CD4-positive, alpha-beta memory T cell (primary cell): ENCODE measurements at regions not wholly inside any gene's neighbourhood (a gene's known extent, or its start where the extent isn't known, plus 50 kb on each side); places are given as distances from the start of the nearest gene placed in this dataset.
A peak's percentile ranks its signal among the peaks of the same experiment; 100 is the strongest.

Experiments
- CTCF ChIA-PET: fragments of 350-600 bp; sonication (Branson Sonifier 250); formaldehyde crosslinking; loops from one replicate; lab custom pipeline; 2021; ENCODE audit warnings: inconsistent platforms; ENCODE audit not compliant: partially characterized antibody; lab: Charles Lee
- POLR2A ChIA-PET: fragments of 350-600 bp; sonication (Branson Sonifier 250); formaldehyde crosslinking; loops from one replicate; lab custom pipeline; 2021; ENCODE audit not compliant: partially characterized antibody; lab: Charles Lee
- DNase-seq, 5 donors: peaks; one replicate each; pipeline versions ENCODE4 v3.0.0 to v3.0.0-alpha.2; 2020 to 2022; ENCODE audit warnings: mixed read lengths in 1 of 5
- H3K27ac ChIP-seq: one replicate; pipeline ENCODE4 v1.7.0; 2013; ENCODE audit warnings: low read depth, low read length
- H3K27me3 ChIP-seq: 2 replicates; pipeline ENCODE4 v1.7.0; 2013; ENCODE audit warnings: mild to moderate bottlenecking, low read length, moderate library complexity; ENCODE audit not compliant: insufficient read depth
- H3K36me3 ChIP-seq: 2 replicates; pipeline ENCODE4 v1.7.0; 2013; ENCODE audit warnings: mild to moderate bottlenecking, low read length, moderate library complexity; ENCODE audit not compliant: insufficient read depth
- H3K4me1 ChIP-seq: 2 replicates; pipeline ENCODE4 v1.7.0; 2013; ENCODE audit warnings: mild to moderate bottlenecking, low read length, moderate library complexity; ENCODE audit not compliant: insufficient read depth
- H3K4me3 ChIP-seq, 2 donors: one replicate each; pipeline ENCODE4 v1.7.0; 2013; ENCODE audit warnings: low read length in 2 of 2, mild to moderate bottlenecking in 1 of 2
- H3K9me3 ChIP-seq, 2 donors: one replicate each; pipeline ENCODE4 v1.7.0; 2013; ENCODE audit warnings: low read length in 2 of 2, control low read depth in 1 of 2; ENCODE audit not compliant: control insufficient read depth in 1 of 2
- H3K27ac Mint-ChIP-seq, 7 donors: one replicate each; pipeline ENCODE4 v1.8.0; 2020 to 2021; ENCODE audit warnings: mixed read lengths in 7 of 7, mild to moderate bottlenecking in 6 of 7, inconsistent platforms in 3 of 7, moderate library complexity in 3 of 7
- H3K27me3 Mint-ChIP-seq, 2 donors: one replicate each; pipeline ENCODE4 v1.8.0; 2020 to 2021; ENCODE audit warnings: mixed read lengths in 2 of 2
- H3K36me3 Mint-ChIP-seq, 2 donors: one replicate each; pipeline ENCODE4 v1.8.0; 2020 to 2021; ENCODE audit warnings: mixed read lengths in 2 of 2, inconsistent platforms in 1 of 2, mild to moderate bottlenecking in 1 of 2
- H3K4me1 Mint-ChIP-seq, 4 donors: one replicate each; pipeline ENCODE4 v1.8.0; 2020 to 2021; ENCODE audit warnings: mixed read lengths in 4 of 4, mild to moderate bottlenecking in 1 of 4
- H3K4me3 Mint-ChIP-seq, 8 donors: one replicate each; pipeline ENCODE4 v1.8.0; 2020 to 2021; ENCODE audit warnings: mixed read lengths in 8 of 8, mild to moderate bottlenecking in 7 of 8, moderate library complexity in 6 of 8, inconsistent platforms in 3 of 8
- H3K9me3 Mint-ChIP-seq, 8 donors: one replicate each; pipeline ENCODE4 v1.8.0; 2020 to 2021; ENCODE audit warnings: mixed read lengths in 8 of 8, mild to moderate bottlenecking in 5 of 8, inconsistent platforms in 3 of 8, moderate library complexity in 1 of 8
- intact Hi-C: fragments of 100-400 bp; cut with micrococcal nuclease; formaldehyde crosslinking; loops from one replicate; pipeline ENCODE4 v1.15.1; 2023

DNA sequence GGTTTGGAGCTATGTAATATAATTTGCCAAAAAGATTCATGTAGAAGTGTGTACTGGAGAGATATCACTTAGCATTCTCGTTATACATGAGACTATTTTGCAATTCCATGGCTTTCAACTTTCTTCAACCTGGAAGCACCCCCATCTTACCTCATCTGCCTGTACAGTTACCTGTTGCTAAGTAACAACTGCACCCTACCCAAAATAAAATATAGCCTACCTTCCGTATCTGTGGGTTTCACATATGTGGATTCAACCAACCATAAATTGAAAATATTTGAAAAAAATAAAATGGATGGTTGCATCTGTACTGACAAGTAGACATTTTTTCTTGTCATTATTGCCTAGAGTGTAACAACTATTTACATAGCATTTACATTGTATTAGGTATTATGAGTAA is 278.3 kb downstream of the PPP1R2C start:
- Histone ChIP-seq H3K4me3 (no peak overlapping the region), H3K27me3 (no peaks in the 10 kb centered on the region), H3K9me3 (no peaks in the 10 kb centered on the region), H3K27ac (no peak overlapping the region), H3K4me1 (no peaks in the 10 kb centered on the region), H3K36me3 (no peaks in the 10 kb centered on the region)
- POLR2A ChIA-PET = no interaction called here
- peaks cover 0 to 2% (median 0%) of the 10 kb centered on the region in 8 donors for H3K9me3 Mint-ChIP-seq
- no peaks in the 10 kb centered on the region for H3K27me3 Mint-ChIP-seq
- H3K27ac Mint-ChIP-seq = no peak overlapping the region
- H3K4me1 Mint-ChIP-seq = peaks cover 3 to 12% (median 7%) of the 10 kb centered on the region in 4 donors
- intact Hi-C loops = no loop called here
- DNase-seq = no peak
- H3K4me3 Mint-ChIP-seq = no peak overlapping the region
- no peaks in the 10 kb centered on the region for H3K36me3 Mint-ChIP-seq
- CTCF ChIA-PET = no interaction called here

- no peaks in the 10 kb centered on the region for H3K27me3 Mint-ChIP-seq
- no peak for DNase-seq
- Histone ChIP-seq H3K27me3 (no peaks in the 10 kb centered on the region), H3K36me3 (no peaks in the 10 kb centered on the region), H3K9me3 (no peaks in the 10 kb centered on the region), H3K4me3 (no peak overlapping the region), H3K4me1 (no peaks in the 10 kb centered on the region), H3K27ac (no peak overlapping the region)
- peaks cover 3 to 12% (median 9%) of the 10 kb centered on the region in 4 donors for H3K4me1 Mint-ChIP-seq
- ChIA-PET CTCF (no interaction called here), POLR2A (no interaction called here)
- peaks cover 0 to 2% (median 0%) of the 10 kb centered on the region in 8 donors for H3K9me3 Mint-ChIP-seq
- no peak overlapping the region for H3K27ac Mint-ChIP-seq
- H3K4me3 Mint-ChIP-seq = no peak overlapping the region
- no peaks in the 10 kb centered on the region for H3K36me3 Mint-ChIP-seq
- intact Hi-C loops = no loop called here
Measured at GRCh38 chrX:42497356-42497755, 280.6 kb downstream of the PPP1R2C start.

DNA sequence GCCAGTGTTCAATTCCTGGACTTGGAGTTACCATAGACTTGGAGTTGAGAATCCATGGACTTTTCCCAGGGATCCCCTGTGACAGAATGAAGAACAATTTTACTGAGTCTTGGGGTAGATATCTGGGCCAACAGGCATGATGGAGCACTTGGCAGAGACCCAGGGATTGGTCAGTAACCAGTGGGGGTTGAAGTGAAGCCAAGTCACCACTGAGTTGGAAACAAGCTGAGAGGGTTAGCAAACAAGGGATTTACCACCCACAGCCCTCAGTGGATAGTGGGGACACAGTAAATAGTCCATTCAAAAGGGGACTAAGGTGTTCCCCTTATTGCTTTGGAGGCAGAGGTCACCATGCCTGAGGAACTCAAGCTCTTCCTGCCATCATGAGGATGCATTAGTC is 281.7 kb downstream of the PPP1R2C start:
- no peaks in the 10 kb centered on the region for H3K4me1 ChIP-seq
- no peaks in the 10 kb centered on the region for H3K36me3 ChIP-seq
- DNase-seq = no peak
- H3K27ac ChIP-seq = no peak overlapping the region
- ChIA-PET POLR2A (no interaction called here), CTCF (no interaction called here)
- Mint-ChIP-seq H3K4me1 (peaks cover 3 to 12% (median 9%) of the 10 kb centered on the region in 4 donors), H3K36me3 (no peaks in the 10 kb centered on the region), H3K27ac (no peak overlapping the region), H3K9me3 (peaks cover 0 to 4% (median 0%) of the 10 kb centered on the region in 8 donors), H3K27me3 (no peaks in the 10 kb centered on the region), H3K4me3 (no peak overlapping the region)
- H3K4me3 ChIP-seq = no peak overlapping the region
- intact Hi-C loops = no loop called here
- H3K27me3 ChIP-seq = no peaks in the 10 kb centered on the region
- H3K9me3 ChIP-seq = no peaks in the 10 kb centered on the region

- CTCF ChIA-PET = interaction anchor here (1.1 kb wide), 1 partner anchor 696 kb away, joined by 3 read pairs; no protein-coding TSS in a partner anchor
- peak overlapping the region in 1 of 7 donors; percentile 56 for H3K27ac Mint-ChIP-seq
Measured at GRCh38 chrX:42495139-42495538, 282.8 kb downstream of the PPP1R2C start.

DNA sequence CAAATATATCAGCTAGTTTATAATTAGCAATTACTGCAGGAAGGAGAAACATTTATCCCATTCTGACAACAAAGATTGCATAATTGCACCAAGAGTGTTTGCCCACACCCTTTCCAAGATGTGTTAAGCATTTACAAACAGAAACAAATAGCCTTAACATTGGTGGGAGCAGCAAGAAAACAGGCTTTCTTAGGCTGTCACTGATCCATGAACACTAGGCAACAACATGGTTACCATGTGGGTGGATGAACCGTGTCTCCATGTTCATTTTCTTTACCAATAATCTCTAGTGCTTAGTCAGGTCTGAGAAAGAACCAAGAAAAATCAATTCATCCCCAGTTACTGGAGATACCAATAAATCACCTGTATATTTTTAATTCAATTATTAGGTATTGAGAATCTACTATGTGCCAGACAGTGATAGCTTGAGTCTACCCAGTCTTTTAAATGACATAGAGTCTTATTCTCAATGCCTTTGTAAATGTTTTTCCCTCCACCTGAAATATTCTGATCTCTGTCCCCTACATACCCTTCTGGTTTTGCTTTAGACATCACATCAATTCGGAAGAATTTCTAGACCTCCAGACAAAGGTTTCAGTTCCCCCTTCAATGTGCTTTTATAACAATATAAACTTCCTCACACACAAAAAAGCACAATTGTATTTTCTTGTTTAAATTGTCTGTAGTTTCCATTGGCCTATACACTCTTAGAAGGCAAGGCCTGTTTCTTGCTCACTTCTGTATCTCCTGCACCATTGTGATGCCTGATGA is 286.6 kb downstream of the PPP1R2C start:
- intact Hi-C loops = no loop called here
- Mint-ChIP-seq H3K27ac (no peak overlapping the region), H3K36me3 (no peaks in the 10 kb centered on the region), H3K4me3 (no peak overlapping the region), H3K4me1 (peaks cover 3 to 12% (median 9%) of the 10 kb centered on the region in 4 donors), H3K27me3 (no peaks in the 10 kb centered on the region), H3K9me3 (peaks cover 0 to 2% (median 0%) of the 10 kb centered on the region in 8 donors)
- Histone ChIP-seq H3K27ac (no peak overlapping the region), H3K9me3 (no peaks in the 10 kb centered on the region), H3K27me3 (no peaks in the 10 kb centered on the region), H3K4me1 (no peaks in the 10 kb centered on the region), H3K4me3 (no peak overlapping the region), H3K36me3 (no peaks in the 10 kb centered on the region)
- ChIA-PET POLR2A (no interaction called here), CTCF (no interaction called here)
- DNase-seq = no peak

More at GRCh38 chrX:42495139-42495538, 282.8 kb downstream of the PPP1R2C start:
- no peaks in the 10 kb centered on the region for H3K9me3 ChIP-seq
- POLR2A ChIA-PET = interaction anchor here (0.6 kb wide), 1 partner anchor 58 kb away, joined by 3 read pairs; no protein-coding TSS in a partner anchor
- Mint-ChIP-seq H3K4me1 (peaks cover 3 to 12% (median 9%) of the 10 kb centered on the region in 4 donors), H3K27me3 (no peaks in the 10 kb centered on the region), H3K4me3 (no peak overlapping the region), H3K9me3 (peaks cover 0 to 4% (median 0%) of the 10 kb centered on the region in 8 donors), H3K36me3 (no peaks in the 10 kb centered on the region)
- peak in 4 of 5 donors; percentile 11 to 26 (median 16) for DNase-seq
- intact Hi-C loops = no loop called here
- H3K27ac ChIP-seq = no peak overlapping the region
- no peaks in the 10 kb centered on the region for H3K4me1 ChIP-seq
- no peaks in the 10 kb centered on the region for H3K27me3 ChIP-seq
- H3K36me3 ChIP-seq = no peaks in the 10 kb centered on the region
- no peak overlapping the region for H3K4me3 ChIP-seq

GRCh38 chrX:42490111-42490510 is 287.9 kb downstream of the PPP1R2C start:
- Mint-ChIP-seq H3K27ac (no peak overlapping the region), H3K27me3 (no peaks in the 10 kb centered on the region), H3K4me1 (peaks cover 2 to 9% (median 4%) of the 10 kb centered on the region in 4 donors), H3K36me3 (no peaks in the 10 kb centered on the region), H3K9me3 (peaks cover 0 to 2% (median 0%) of the 10 kb centered on the region in 8 donors), H3K4me3 (no peak overlapping the region)
- intact Hi-C loops = no loop called here
- no peak for DNase-seq
- Histone ChIP-seq H3K27ac (no peak overlapping the region), H3K4me3 (no peak overlapping the region), H3K9me3 (no peaks in the 10 kb centered on the region), H3K27me3 (no peaks in the 10 kb centered on the region), H3K4me1 (no peaks in the 10 kb centered on the region), H3K36me3 (no peaks in the 10 kb centered on the region)
- CTCF ChIA-PET = no interaction called here
- POLR2A ChIA-PET = no interaction called here

GRCh38 chrX:42485601-42486000 is 292.4 kb downstream of the PPP1R2C start:
- H3K9me3 ChIP-seq = no peaks in the 10 kb centered on the region
- H3K9me3 Mint-ChIP-seq = no peaks in the 10 kb centered on the region
- H3K4me1 Mint-ChIP-seq = no peaks in the 10 kb centered on the region
- intact Hi-C loops = no loop called here
- H3K4me3 ChIP-seq = no peak overlapping the region
- H3K4me1 ChIP-seq = no peaks in the 10 kb centered on the region
- H3K27me3 Mint-ChIP-seq = no peaks in the 10 kb centered on the region
- H3K36me3 Mint-ChIP-seq = no peaks in the 10 kb centered on the region
- no peak for DNase-seq
- H3K27ac ChIP-seq = no peak overlapping the region
- POLR2A ChIA-PET = no interaction called here
- H3K27me3 ChIP-seq = no peaks in the 10 kb centered on the region
- CTCF ChIA-PET = no interaction called here
- H3K27ac Mint-ChIP-seq = no peak overlapping the region
- H3K36me3 ChIP-seq = no peaks in the 10 kb centered on the region
- H3K4me3 Mint-ChIP-seq = no peak overlapping the region
